IgD-negative memory B cell (primary cell): ENCODE measurements at regions not wholly inside any gene's neighbourhood (a gene's known extent, or its start where the extent isn't known, plus 50 kb on each side); places are given as distances from the start of the nearest gene placed in this dataset.
"Not testable (repeated sequence)": the region's sequence is repeated elsewhere in the genome, so short reads cannot be mapped to it uniquely, and the experiment has no call there.

Experiments used
- H3K27ac Mint-ChIP-seq, 3 donors: one replicate each; pipeline ENCODE4 v1.8.0; 2020 to 2022; ENCODE audit warnings: mild to moderate bottlenecking in 3 of 3, mixed read lengths in 3 of 3, moderate library complexity in 1 of 3
- H3K27me3 Mint-ChIP-seq: one replicate; pipeline ENCODE4 v1.8.0; 2021; ENCODE audit warnings: mixed read lengths
- H3K36me3 Mint-ChIP-seq: one replicate; pipeline ENCODE4 v1.8.0; 2020; ENCODE audit warnings: mild to moderate bottlenecking, mixed read lengths
- H3K4me1 Mint-ChIP-seq, 3 donors: one replicate each; pipeline ENCODE4 v1.8.0; 2020 to 2022; ENCODE audit warnings: mixed read lengths in 3 of 3, mild to moderate bottlenecking in 1 of 3
- H3K4me3 Mint-ChIP-seq, 4 donors: one replicate each; pipeline ENCODE4 v1.8.0; 2020 to 2022; ENCODE audit warnings: mild to moderate bottlenecking in 4 of 4, mixed read lengths in 4 of 4, moderate library complexity in 3 of 4
- H3K9me3 Mint-ChIP-seq, 3 donors: one replicate each; pipeline ENCODE4 v1.8.0; 2020 to 2021; ENCODE audit warnings: mixed read lengths in 3 of 3, mild to moderate bottlenecking in 1 of 3

DNA sequence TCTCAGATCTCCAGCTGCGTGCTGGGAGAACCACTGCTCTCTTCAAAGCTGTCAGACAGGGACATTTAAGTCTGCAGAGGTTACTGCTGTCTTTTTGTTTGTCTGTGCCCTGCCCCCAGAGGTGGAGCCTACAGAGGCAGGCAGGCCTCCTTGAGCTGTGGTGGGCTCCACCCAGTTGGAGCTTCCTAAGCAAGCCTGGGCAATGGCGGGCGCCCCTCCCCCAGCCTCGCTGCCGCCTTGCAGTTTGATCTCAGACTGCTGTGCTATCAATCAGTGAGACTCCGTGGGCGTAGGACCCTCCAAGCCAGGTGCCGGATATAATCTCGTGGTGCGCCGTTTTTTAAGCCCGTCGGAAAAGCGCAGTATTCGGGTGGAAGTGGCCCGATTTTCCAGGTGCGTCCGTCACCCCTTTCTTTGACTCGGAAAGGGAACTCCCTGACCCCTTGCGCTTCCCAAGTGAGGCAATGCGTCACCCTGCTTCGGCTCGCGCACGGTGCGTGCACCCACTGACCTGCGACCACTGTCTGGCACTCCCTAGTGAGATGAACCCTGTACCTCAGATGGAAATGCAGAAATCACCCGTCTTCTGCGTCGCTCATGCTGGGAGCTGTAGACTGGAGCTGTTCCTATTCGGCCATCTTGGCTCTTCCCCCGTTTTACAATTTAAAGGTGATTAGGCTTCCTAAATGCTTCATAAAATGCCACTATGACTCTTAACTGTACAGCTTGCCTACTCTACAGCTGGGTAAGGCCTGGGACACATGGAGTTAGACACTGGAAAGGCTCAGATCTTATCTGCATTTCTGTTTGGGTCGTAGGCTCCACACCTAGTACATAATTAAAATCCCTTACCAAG lies 115.7 kb upstream of the PMCH start:
- H3K9me3 Mint-ChIP-seq, H3K27ac Mint-ChIP-seq: not testable (repeated sequence)

DNA sequence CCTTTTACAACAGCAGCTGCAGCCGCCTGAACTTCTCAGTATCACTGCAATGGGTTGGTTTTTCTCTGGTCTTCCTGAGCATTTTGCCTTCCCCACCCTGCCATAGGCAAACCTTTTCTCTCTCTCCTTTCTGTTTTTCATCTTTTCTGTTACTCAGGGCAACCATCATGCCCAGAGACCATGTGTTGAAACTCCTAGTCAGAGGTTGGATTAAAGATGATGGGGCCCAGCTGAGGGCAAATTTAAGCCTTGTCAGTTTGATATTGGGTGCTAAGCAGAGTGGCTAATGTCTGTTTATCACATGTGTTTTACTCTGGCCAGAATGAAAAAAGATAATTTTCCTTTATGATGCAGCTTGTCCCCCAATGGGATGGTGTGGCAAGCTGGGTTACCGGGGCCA lies 107.9 kb upstream of the PMCH start:
- no peaks in the 10 kb centered on the region for H3K27me3 Mint-ChIP-seq
- no peak overlapping the region for H3K4me3 Mint-ChIP-seq
- H3K27ac Mint-ChIP-seq: no peak overlapping the region
- peaks cover 0 to 3% (median 0%) of the 10 kb centered on the region in 3 donors for H3K9me3 Mint-ChIP-seq
- H3K4me1 Mint-ChIP-seq: no peaks in the 10 kb centered on the region
- H3K36me3 Mint-ChIP-seq: no peaks in the 10 kb centered on the region

More for the DNA sequence above, 115.7 kb upstream of the PMCH start:
- not testable (repeated sequence) for H3K4me1 Mint-ChIP-seq, H3K36me3 Mint-ChIP-seq, H3K27me3 Mint-ChIP-seq, H3K4me3 Mint-ChIP-seq

GRCh38 chr12:102304667-102305066 lies 107.0 kb upstream of the PMCH start:
- H3K36me3 Mint-ChIP-seq, H3K27me3 Mint-ChIP-seq, H3K4me3 Mint-ChIP-seq, H3K27ac Mint-ChIP-seq, H3K9me3 Mint-ChIP-seq, H3K4me1 Mint-ChIP-seq: not testable (repeated sequence)

- Mint-ChIP-seq H3K9me3 (peaks cover 0 to 2% (median 0%) of the 10 kb centered on the region in 3 donors), H3K27me3 (no peaks in the 10 kb centered on the region), H3K4me3 (no peak overlapping the region), H3K4me1 (no peaks in the 10 kb centered on the region), H3K27ac (no peak overlapping the region), H3K36me3 (no peaks in the 10 kb centered on the region)
Observed at GRCh38 chr12:102302553-102302952, 104.9 kb upstream of the PMCH start.

GRCh38 chr12:102301547-102301946 lies 103.9 kb upstream of the PMCH start:
- H3K9me3 Mint-ChIP-seq: peaks cover 0 to 2% (median 0%) of the 10 kb centered on the region in 3 donors

DNA sequence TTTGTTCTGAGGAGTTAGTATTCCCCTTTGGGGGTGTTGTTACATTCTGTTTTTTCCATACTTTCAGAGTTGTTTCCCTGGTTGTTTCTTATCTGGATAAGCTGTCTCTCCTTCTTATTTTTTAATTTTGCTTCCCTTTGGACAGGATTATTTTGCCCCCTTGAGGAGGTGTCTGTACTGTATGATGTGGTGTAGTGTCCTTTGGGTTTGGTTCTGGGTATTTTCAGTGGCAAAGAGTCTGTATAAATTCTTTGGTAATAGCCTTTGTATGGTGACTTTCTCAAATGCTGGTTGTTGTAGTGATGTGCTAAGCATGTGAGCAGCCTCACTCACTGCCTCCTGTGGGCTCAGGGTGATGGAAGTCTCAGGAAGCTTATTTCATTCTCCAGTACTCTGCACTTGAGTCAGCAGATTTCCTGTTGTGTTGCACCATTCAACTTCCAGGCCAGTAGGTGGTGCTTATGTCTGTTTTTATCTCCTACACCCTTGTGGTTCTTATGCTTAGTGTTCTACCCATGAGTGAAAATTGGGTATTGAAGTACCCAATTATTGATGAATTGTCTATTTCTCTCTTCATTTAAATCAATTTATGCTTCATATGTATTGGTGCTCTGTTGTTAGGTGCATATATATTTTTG lies 103.3 kb upstream of the PMCH start:
- peaks cover 1% of the 10 kb centered on the region for H3K36me3 Mint-ChIP-seq
- no peak overlapping the region for H3K4me3 Mint-ChIP-seq
- peak overlapping the region in 1 of 3 donors; percentile 32 for H3K27ac Mint-ChIP-seq
- H3K9me3 Mint-ChIP-seq: peaks cover 0 to 2% (median 0%) of the 10 kb centered on the region in 3 donors
- no peaks in the 10 kb centered on the region for H3K27me3 Mint-ChIP-seq
- no peaks in the 10 kb centered on the region for H3K4me1 Mint-ChIP-seq

More at GRCh38 chr12:102301547-102301946, 103.9 kb upstream of the PMCH start:
- Mint-ChIP-seq H3K36me3 (peaks cover 1% of the 10 kb centered on the region), H3K27me3 (no peaks in the 10 kb centered on the region), H3K4me1 (no peaks in the 10 kb centered on the region), H3K4me3 (no peak overlapping the region), H3K27ac (no peak overlapping the region)

- Mint-ChIP-seq H3K36me3 (peaks cover 1% of the 10 kb centered on the region), H3K27ac (no peak overlapping the region), H3K4me3 (no peak overlapping the region), H3K9me3 (peaks cover 0 to 2% (median 0%) of the 10 kb centered on the region in 3 donors), H3K4me1 (no peaks in the 10 kb centered on the region), H3K27me3 (no peaks in the 10 kb centered on the region)
Observed at GRCh38 chr12:102299731-102300130, 102.1 kb upstream of the PMCH start.

DNA sequence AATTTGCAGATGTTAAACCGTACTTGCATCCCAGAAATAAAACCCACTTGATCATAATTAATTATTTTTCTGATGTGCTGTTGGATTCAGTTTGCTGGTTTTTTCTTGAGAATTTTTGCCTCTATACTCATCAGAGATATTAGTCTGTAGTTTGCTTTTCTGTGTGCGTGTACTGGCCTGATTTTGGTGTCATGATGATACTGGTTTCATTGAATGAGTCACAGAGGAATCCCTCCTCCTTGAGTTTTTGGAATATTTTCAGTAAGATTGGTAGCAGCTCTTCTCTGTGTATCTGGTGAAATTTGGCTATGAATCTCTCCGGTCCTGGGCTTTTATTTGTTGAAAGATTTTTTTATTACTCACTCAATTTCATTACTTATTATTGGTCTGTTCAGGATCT lies 100.4 kb upstream of the PMCH start:
- no peaks in the 10 kb centered on the region for H3K4me1 Mint-ChIP-seq
- H3K9me3 Mint-ChIP-seq: peaks cover 0 to 2% (median 0%) of the 10 kb centered on the region in 3 donors
- no peak overlapping the region for H3K27ac Mint-ChIP-seq
- no peak overlapping the region for H3K4me3 Mint-ChIP-seq
- peaks cover 1% of the 10 kb centered on the region for H3K36me3 Mint-ChIP-seq
- no peaks in the 10 kb centered on the region for H3K27me3 Mint-ChIP-seq

DNA sequence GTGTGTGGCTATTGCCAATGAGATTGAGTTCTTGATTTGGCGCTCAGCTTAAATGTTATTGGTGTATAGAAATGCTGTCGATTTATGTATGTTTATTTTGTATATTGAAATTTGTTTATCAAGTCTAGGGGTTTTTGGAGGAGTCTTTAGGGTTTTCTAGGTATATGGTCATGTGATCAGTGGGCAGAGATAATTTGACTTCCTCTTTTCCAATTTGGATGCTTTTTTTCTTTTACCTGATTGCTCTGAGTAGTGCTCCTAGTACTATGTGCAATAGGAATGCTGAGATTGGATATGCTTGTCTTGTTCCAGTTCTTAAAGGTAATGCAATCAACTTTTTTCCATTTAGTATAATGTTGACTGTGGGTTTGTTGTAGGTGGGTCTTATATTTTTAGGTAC lies 99.8 kb upstream of the PMCH start:
- H3K4me3 Mint-ChIP-seq: no peak overlapping the region
- H3K36me3 Mint-ChIP-seq: peaks cover 1% of the 10 kb centered on the region
- H3K27me3 Mint-ChIP-seq: no peaks in the 10 kb centered on the region
- H3K9me3 Mint-ChIP-seq: peaks cover 0 to 2% (median 0%) of the 10 kb centered on the region in 3 donors
- H3K4me1 Mint-ChIP-seq: no peaks in the 10 kb centered on the region
- H3K27ac Mint-ChIP-seq: no peak overlapping the region

DNA sequence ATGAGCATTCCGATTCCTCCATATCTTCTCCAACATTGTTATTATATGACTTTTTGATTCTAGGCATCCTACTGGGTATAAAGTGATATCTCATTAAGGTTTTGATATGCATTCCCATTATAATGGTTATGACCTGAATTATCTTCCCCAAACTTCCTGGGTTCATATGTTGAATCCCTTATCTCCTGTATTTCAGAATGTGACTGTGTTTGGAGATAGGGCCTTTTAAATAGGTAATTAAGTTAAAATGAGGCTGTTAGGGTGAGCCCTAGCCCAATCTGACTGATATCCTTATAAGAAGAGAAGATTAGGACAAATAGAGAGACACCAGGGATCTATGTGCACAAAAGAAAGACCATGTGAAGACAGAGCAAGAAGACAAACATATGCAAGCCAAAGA lies 96.9 kb upstream of the PMCH start:
- no peaks in the 10 kb centered on the region for H3K4me1 Mint-ChIP-seq
- peaks cover 1% of the 10 kb centered on the region for H3K36me3 Mint-ChIP-seq
- H3K27ac Mint-ChIP-seq: no peak overlapping the region
- H3K9me3 Mint-ChIP-seq: peaks cover 0 to 6% (median 6%) of the 10 kb centered on the region in 3 donors
- peaks cover 2% of the 10 kb centered on the region for H3K27me3 Mint-ChIP-seq
- no peak overlapping the region for H3K4me3 Mint-ChIP-seq

GRCh38 chr12:102291498-102292440 lies 94.1 kb upstream of the PMCH start:
- not testable (repeated sequence) for H3K27ac Mint-ChIP-seq, H3K27me3 Mint-ChIP-seq, H3K9me3 Mint-ChIP-seq, H3K4me3 Mint-ChIP-seq, H3K36me3 Mint-ChIP-seq, H3K4me1 Mint-ChIP-seq

DNA sequence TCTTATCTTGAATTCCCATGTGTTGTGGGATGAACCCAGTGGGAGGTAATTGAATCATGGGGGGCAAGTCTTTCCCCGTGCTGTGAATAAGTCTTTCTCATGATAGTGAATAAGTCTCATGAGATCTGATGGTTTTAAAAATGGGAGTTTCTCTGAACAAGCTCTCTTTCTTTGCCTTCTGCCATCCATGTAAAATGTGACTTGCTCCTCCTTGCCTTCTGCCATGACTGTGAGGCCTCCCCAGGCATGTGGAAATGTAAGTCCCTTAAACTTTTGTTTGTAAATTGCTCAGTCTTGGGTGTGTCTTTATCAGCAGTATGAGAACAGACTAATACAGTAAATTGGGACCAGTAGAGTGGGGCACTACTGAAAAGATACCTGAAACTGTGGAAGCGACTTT lies 92.1 kb upstream of the PMCH start:
- H3K36me3 Mint-ChIP-seq, H3K4me3 Mint-ChIP-seq, H3K27me3 Mint-ChIP-seq, H3K9me3 Mint-ChIP-seq, H3K4me1 Mint-ChIP-seq: not testable (repeated sequence)
- peak overlapping the region in 1 of 3 donors; percentile 7 for H3K27ac Mint-ChIP-seq

DNA sequence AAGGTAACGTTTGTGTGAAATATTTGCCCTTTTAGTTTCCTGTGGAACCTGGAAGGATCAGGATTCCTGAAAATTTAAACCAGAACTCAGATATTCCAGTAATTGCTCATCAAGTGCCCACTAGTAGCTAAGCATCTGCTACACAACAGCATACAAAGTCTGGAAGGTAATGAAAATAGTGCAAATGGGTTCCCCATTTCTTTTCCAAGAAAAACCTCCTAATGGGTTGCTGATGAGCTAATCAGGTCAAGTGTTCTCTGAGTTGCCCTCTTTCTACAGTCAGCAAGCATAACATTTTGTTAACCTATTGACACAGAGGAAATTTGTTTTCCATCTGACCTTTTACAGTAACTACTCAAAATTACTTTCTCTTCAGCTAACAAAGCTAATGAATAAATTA lies 83.6 kb upstream of the PMCH start:
- Mint-ChIP-seq H3K4me1 (no peaks in the 10 kb centered on the region), H3K4me3 (no peak overlapping the region), H3K27ac (no peak overlapping the region), H3K9me3 (peaks cover 0 to 7% (median 2%) of the 10 kb centered on the region in 3 donors), H3K27me3 (no peaks in the 10 kb centered on the region), H3K36me3 (no peaks in the 10 kb centered on the region)

- not testable (repeated sequence) for H3K27ac Mint-ChIP-seq, H3K27me3 Mint-ChIP-seq, H3K4me1 Mint-ChIP-seq, H3K4me3 Mint-ChIP-seq, H3K36me3 Mint-ChIP-seq
- H3K9me3 Mint-ChIP-seq: peaks cover 1 to 10% (median 3%) of the 10 kb centered on the region in 3 donors
Observed at GRCh38 chr12:102255687-102256086, 58.1 kb upstream of the PMCH start.

DNA sequence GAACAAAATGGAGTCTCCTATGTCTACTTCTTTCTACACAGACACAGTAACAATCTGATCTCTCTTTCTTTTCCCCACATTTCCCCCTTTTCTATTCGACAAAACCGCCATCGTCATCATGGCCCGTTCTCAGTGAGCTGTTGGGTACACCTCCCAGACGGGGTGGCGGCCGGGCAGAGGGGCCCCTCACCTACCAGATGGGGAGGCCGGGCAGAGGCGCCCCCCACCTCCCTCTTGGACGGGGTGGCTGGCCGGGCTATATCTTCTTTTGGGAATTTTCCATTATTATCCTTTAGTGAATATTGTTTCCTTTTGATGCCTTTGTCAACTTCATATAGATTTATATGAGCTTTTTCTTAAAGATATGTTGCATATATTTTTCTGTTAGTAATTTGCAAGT lies 53.4 kb upstream of the PMCH start:
- not testable (repeated sequence) for H3K36me3 Mint-ChIP-seq, H3K27ac Mint-ChIP-seq, H3K9me3 Mint-ChIP-seq, H3K4me1 Mint-ChIP-seq, H3K4me3 Mint-ChIP-seq, H3K27me3 Mint-ChIP-seq
